HUES48 (cell line): ENCODE measurements at regions not wholly inside any gene's neighbourhood (a gene's known extent, or its start where the extent isn't known, plus 50 kb on each side); places are given as distances from the start of the nearest gene placed in this dataset.
"Not testable (repeated sequence)": the region's sequence is repeated elsewhere in the genome, so short reads cannot be mapped to it uniquely, and the experiment has no call there.

Experiments
- H3K27ac ChIP-seq: one replicate; pipeline ENCODE4 v1.7.0; 2013; ENCODE audit warnings: low read depth, low read length, inconsistent platforms
- H3K27me3 ChIP-seq: 2 replicates; pipeline ENCODE4 v1.6.1; 2013; ENCODE audit warnings: mild to moderate bottlenecking, low read length; ENCODE audit not compliant: control insufficient read depth, insufficient read depth
- H3K36me3 ChIP-seq: 2 replicates; pipeline ENCODE4 v1.6.1; 2013; ENCODE audit warnings: low read length; ENCODE audit not compliant: control insufficient read depth, insufficient read depth
- H3K4me1 ChIP-seq: 2 replicates; pipeline ENCODE4 v1.6.1; 2013; ENCODE audit warnings: mild to moderate bottlenecking, low read length; ENCODE audit not compliant: control insufficient read depth, insufficient read depth
- H3K4me3 ChIP-seq: 2 replicates; pipeline ENCODE4 v1.5.1; 2013; ENCODE audit warnings: mild to moderate bottlenecking, low read depth, low read length
- H3K9ac ChIP-seq: 2 replicates; pipeline ENCODE4 v1.6.1; 2013; ENCODE audit warnings: mild to moderate bottlenecking, low read depth, low read length, moderate library complexity
- H3K9me3 ChIP-seq: 2 replicates; pipeline ENCODE4 v1.6.1; 2013; ENCODE audit warnings: low read length; ENCODE audit not compliant: control insufficient read depth, insufficient read depth

GRCh38 chr1:194843077-194843476 is 1656.7 kb upstream of the B3GALT2 start:
- Histone ChIP-seq H3K9ac (no peak overlapping the region), H3K4me1 (no peaks in the 10 kb centered on the region), H3K4me3 (no peak overlapping the region), H3K36me3 (no peaks in the 10 kb centered on the region), H3K27ac (no peak overlapping the region), H3K27me3 (no peaks in the 10 kb centered on the region), H3K9me3 (no peaks in the 10 kb centered on the region)

DNA sequence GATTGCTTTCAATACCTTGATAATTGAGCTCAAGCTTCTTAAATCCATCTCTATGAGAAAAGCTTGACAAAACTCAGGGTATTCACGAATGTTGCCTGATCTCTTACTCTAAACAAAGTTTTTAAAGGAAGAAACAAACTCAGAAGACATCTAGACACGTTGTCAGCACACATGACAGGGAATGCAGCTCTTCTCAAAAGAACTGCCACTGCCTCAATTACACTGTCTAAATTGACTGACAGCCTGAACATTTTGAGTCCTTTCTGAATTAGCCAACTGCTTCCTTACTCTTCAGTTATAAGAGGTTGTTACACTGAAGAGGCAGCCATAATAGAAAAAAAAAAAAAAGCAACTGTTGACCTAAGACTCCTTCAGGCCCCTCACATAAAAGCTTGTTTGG is 1646.7 kb upstream of the B3GALT2 start:
- H3K27me3 ChIP-seq, result no peaks in the 10 kb centered on the region
- H3K4me3 ChIP-seq, result no peak overlapping the region
- no peaks in the 10 kb centered on the region for H3K36me3 ChIP-seq
- no peak overlapping the region for H3K9ac ChIP-seq
- no peak overlapping the region for H3K27ac ChIP-seq
- H3K9me3 ChIP-seq, result no peaks in the 10 kb centered on the region
- no peaks in the 10 kb centered on the region for H3K4me1 ChIP-seq

DNA sequence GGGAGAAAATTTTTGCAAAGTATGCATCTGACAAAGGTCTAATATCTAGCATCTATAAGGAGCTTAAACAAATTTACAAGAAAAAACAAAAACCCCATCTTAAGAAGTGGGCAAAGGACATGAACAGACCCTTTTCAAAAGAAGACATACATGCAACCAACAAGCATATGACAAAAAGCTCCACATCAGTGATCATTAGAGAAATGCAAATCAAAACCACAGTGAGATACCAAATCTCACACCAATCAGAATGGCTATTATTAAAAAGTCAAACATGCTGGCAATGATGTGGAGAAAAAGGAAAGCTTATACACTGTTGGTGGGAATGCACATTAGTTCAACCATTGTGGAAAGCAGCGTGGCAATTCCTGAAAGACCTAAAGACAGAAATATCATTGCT is 1645.2 kb upstream of the B3GALT2 start:
- not testable (repeated sequence) for H3K9ac ChIP-seq, H3K9me3 ChIP-seq, H3K27me3 ChIP-seq, H3K4me3 ChIP-seq, H3K27ac ChIP-seq, H3K36me3 ChIP-seq, H3K4me1 ChIP-seq

GRCh38 chr1:194830387-194830786 is 1644.0 kb upstream of the B3GALT2 start:
- H3K4me1 ChIP-seq, result no peaks in the 10 kb centered on the region
- H3K9ac ChIP-seq, result no peak overlapping the region
- H3K9me3 ChIP-seq, result no peaks in the 10 kb centered on the region
- no peak overlapping the region for H3K27ac ChIP-seq
- no peaks in the 10 kb centered on the region for H3K27me3 ChIP-seq
- no peak overlapping the region for H3K4me3 ChIP-seq
- H3K36me3 ChIP-seq, result no peaks in the 10 kb centered on the region

DNA sequence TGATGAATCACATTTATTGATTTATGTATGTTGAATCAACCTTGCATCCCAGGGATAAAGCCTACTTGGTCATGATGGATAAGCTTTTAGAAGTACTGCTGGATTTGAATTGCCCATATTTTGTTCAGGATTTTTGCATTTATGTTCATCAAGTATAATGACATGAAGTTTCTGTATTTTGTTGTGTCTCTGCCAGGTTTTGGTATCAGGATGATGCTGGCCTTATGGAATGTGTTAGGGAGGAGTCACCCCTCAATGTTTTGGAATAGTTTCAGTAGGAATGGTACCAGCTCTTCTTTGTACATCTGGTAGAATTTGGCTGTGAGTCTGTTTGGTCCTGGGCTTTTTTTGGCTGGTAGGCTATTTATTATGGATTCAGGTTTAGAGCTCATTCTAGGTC is 1643.1 kb upstream of the B3GALT2 start:
- Histone ChIP-seq H3K9me3 (no peaks in the 10 kb centered on the region), H3K4me3 (no peak overlapping the region), H3K4me1 (no peaks in the 10 kb centered on the region), H3K36me3 (no peaks in the 10 kb centered on the region), H3K27ac (no peak overlapping the region), H3K27me3 (no peaks in the 10 kb centered on the region), H3K9ac (no peak overlapping the region)

DNA sequence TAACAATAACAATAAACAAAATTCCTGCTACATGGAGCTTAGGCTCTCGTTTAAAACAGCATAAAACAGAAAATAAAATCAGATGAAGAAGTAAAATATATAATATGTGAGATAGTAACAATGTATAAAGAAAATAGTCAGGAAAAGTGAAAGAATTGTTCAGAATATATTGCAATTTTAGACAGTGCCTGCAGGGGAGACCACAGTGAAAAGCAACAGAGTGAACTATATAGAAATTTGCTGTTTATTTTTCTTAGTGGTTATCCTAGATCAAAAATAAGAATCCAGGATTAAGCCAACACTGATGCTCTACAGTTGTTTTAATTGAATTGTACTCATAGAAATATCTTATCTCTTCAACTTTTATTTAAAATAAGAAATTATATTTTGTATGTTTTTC is 1639.0 kb upstream of the B3GALT2 start:
- Histone ChIP-seq H3K27me3 (no peaks in the 10 kb centered on the region), H3K4me3 (no peak overlapping the region), H3K9ac (no peak overlapping the region), H3K27ac (no peak overlapping the region), H3K9me3 (no peaks in the 10 kb centered on the region), H3K4me1 (no peaks in the 10 kb centered on the region), H3K36me3 (no peaks in the 10 kb centered on the region)

DNA sequence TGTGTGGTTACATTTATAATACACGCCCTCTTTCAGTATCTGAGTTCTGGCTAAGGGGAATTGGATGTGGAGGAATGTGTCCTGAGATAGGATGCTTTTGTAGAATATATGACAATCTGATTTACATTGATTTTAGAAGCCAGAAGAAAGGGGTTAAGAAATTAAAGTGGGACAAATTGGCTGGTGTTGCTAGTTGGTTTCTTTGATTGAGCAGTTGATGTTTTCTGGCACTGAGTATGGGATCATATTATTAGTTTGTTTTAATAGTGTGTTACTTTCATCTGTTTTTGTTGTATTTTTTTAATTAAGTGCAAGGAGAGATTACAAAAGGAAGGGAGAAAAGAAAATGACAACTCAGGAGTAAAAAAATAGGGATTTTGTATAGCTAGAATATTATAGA is 1634.7 kb upstream of the B3GALT2 start:
- no peaks in the 10 kb centered on the region for H3K9me3 ChIP-seq

DNA sequence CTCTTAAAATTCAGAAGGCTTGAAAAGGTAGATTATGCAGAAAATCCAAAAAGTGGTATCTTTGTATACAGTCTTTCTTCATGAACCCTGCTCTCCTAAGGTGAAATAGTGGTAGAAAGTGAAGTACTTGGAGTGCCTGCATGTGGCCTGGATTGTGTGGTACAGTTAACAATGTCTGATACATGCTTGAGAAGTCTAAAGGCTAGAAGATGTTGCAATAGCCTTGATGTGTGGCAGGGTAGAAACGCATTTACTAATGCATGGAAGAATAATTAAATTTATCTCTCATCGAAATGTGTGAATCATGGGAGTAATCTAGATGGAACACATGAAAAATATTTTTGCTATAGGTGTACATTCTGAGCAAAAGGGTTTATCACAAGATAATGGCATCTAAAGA is 1632.3 kb upstream of the B3GALT2 start:
- Histone ChIP-seq H3K4me1 (no peaks in the 10 kb centered on the region), H3K27ac (no peak overlapping the region), H3K9ac (no peak overlapping the region), H3K36me3 (no peaks in the 10 kb centered on the region), H3K4me3 (no peak overlapping the region), H3K27me3 (no peaks in the 10 kb centered on the region), H3K9me3 (no peaks in the 10 kb centered on the region)

More for the DNA sequence above, 1634.7 kb upstream of the B3GALT2 start:
- Histone ChIP-seq H3K4me1 (no peaks in the 10 kb centered on the region), H3K36me3 (no peaks in the 10 kb centered on the region), H3K27ac (no peak overlapping the region), H3K9ac (no peak overlapping the region), H3K4me3 (no peak overlapping the region), H3K27me3 (no peaks in the 10 kb centered on the region)

GRCh38 chr1:194816859-194817258 is 1630.4 kb upstream of the B3GALT2 start:
- Histone ChIP-seq H3K9ac (no peak overlapping the region), H3K4me1 (no peaks in the 10 kb centered on the region), H3K27ac (no peak overlapping the region), H3K27me3 (no peaks in the 10 kb centered on the region), H3K36me3 (no peaks in the 10 kb centered on the region), H3K4me3 (no peak overlapping the region), H3K9me3 (no peaks in the 10 kb centered on the region)

DNA sequence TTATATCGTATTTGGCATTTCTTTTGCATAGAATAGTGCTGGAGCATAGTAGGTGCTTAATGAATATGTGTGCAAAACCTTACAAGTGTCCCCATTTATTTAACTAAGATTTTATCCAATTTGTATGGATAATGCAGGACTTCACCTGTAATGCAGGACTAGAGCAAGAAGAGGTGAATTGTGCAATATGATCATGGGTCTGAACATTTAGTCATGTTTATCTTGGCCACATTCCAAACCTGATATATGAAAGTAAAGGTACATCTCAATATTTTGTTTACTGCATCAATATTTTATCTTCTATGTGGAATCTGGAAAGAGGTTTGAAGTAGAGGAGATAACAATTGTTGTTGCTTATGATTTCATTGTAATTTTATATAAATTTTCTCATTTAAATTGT is 1626.7 kb upstream of the B3GALT2 start:
- Histone ChIP-seq H3K36me3 (no peaks in the 10 kb centered on the region), H3K27me3 (no peaks in the 10 kb centered on the region), H3K4me1 (no peaks in the 10 kb centered on the region), H3K9me3 (no peaks in the 10 kb centered on the region; the same call in 1 of the 2 replicates), H3K9ac (no peak overlapping the region), H3K27ac (no peak overlapping the region), H3K4me3 (no peak overlapping the region)

DNA sequence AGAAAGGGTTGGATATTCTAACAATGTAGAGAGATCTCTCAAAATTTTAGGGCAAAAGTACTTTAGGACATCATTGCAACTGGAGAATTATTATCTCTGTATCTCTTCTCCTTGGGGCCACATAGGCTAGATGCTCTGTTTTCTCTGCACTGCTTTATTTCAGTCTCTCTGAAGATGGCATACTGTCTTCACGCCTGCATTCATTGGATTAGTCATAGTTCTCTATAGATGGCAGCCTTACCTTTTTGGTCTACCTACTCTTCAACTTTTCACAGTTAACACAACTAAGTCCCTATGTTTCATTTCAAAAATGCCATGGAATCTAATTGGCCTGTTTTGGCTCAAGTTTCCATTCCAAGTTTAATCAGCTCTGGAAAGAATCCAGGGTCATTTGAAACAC is 1623.3 kb upstream of the B3GALT2 start:
- Histone ChIP-seq H3K9ac (no peak overlapping the region), H3K36me3 (no peaks in the 10 kb centered on the region), H3K27ac (no peak overlapping the region), H3K9me3 (no peaks in the 10 kb centered on the region; the same call in none of the 2 replicates), H3K4me1 (no peaks in the 10 kb centered on the region), H3K27me3 (no peaks in the 10 kb centered on the region), H3K4me3 (no peak overlapping the region)

- Histone ChIP-seq H3K4me1 (no peaks in the 10 kb centered on the region), H3K9me3 (no peaks in the 10 kb centered on the region; the same call in none of the 2 replicates), H3K9ac (no peak overlapping the region), H3K27ac (no peak overlapping the region), H3K4me3 (no peak overlapping the region), H3K36me3 (no peaks in the 10 kb centered on the region), H3K27me3 (no peaks in the 10 kb centered on the region)
Observed at GRCh38 chr1:194809215-194809614, 1622.8 kb upstream of the B3GALT2 start.
